AG09309 (cell line): ENCODE measurements at regions not wholly inside any gene's neighbourhood (a gene's known extent, or its start where the extent isn't known, plus 50 kb on each side); places are given as distances from the start of the nearest gene placed in this dataset.
"Not testable (repeated sequence)": the region's sequence is repeated elsewhere in the genome, so short reads cannot be mapped to it uniquely, and the experiment has no call there.

Experiments used
- DNase-seq: peaks from one replicate; pipeline ENCODE4 v3.0.0-alpha.2; 2010; ENCODE audit warnings: low read depth
- H3K4me3 ChIP-seq: 2 replicates; pipeline ENCODE4 v1.5.1; 2011; ENCODE audit warnings: mild to moderate bottlenecking, low read depth, low read length, moderate library complexity; ENCODE audit not compliant: control insufficient read depth
- TF ChIP-seq, protein P1 (sequence below): IDR thresholded peaks from 2 replicates; pipeline ENCODE4 v1.5.1; 2011; ENCODE audit warnings: mild to moderate bottlenecking, low read depth, low read length, inconsistent platforms; ENCODE audit not compliant: insufficient read depth, control insufficient read depth; ENCODE audit errors: missing control alignments

DNA sequence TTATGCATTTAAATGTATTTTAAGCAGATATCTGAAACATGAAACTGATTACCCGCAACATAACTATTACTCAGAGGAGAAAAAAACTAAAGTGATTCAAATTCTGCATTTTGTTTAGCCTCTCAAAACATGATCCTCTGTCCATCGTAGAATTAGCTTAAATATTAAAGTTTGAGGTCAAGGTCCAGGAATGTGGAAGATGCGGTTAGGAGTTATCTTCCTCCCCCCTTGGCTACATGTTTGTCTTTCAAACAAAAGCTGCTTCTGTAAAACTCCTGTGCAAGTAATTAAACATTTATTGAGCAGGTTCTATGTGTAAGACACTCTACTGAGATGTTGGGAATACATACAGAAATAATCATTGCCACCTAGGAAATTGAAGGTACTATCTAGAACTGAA is 175.0 kb upstream of the ISL1 start:
- TF ChIP-seq, protein P1, sequence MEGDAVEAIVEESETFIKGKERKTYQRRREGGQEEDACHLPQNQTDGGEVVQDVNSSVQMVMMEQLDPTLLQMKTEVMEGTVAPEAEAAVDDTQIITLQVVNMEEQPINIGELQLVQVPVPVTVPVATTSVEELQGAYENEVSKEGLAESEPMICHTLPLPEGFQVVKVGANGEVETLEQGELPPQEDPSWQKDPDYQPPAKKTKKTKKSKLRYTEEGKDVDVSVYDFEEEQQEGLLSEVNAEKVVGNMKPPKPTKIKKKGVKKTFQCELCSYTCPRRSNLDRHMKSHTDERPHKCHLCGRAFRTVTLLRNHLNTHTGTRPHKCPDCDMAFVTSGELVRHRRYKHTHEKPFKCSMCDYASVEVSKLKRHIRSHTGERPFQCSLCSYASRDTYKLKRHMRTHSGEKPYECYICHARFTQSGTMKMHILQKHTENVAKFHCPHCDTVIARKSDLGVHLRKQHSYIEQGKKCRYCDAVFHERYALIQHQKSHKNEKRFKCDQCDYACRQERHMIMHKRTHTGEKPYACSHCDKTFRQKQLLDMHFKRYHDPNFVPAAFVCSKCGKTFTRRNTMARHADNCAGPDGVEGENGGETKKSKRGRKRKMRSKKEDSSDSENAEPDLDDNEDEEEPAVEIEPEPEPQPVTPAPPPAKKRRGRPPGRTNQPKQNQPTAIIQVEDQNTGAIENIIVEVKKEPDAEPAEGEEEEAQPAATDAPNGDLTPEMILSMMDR = no peak
- DNase-seq = no peak
- H3K4me3 ChIP-seq = no peak overlapping the region

DNA sequence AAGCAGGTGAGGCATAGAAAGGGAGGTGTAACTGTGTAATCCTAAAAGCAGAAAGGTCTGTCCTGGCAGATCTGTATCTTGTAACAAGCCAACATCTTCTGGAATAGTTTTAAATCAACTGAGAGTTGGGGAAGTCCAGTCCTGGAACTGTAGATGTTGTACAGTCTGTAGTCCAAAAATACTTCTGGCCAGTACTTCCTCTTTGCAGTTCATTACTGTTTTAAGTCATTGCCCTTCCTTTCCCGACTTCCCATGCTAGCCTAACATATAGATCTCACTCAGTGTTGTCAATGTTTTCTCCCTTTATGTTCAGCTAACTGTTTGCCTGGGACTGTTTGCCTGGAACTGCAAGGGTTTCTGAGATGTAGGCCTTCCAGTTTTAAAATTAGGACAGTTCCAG is 168.5 kb upstream of the ISL1 start:
- no peak overlapping the region for H3K4me3 ChIP-seq
- DNase-seq = no peak
- TF ChIP-seq, protein P1 = no peak

DNA sequence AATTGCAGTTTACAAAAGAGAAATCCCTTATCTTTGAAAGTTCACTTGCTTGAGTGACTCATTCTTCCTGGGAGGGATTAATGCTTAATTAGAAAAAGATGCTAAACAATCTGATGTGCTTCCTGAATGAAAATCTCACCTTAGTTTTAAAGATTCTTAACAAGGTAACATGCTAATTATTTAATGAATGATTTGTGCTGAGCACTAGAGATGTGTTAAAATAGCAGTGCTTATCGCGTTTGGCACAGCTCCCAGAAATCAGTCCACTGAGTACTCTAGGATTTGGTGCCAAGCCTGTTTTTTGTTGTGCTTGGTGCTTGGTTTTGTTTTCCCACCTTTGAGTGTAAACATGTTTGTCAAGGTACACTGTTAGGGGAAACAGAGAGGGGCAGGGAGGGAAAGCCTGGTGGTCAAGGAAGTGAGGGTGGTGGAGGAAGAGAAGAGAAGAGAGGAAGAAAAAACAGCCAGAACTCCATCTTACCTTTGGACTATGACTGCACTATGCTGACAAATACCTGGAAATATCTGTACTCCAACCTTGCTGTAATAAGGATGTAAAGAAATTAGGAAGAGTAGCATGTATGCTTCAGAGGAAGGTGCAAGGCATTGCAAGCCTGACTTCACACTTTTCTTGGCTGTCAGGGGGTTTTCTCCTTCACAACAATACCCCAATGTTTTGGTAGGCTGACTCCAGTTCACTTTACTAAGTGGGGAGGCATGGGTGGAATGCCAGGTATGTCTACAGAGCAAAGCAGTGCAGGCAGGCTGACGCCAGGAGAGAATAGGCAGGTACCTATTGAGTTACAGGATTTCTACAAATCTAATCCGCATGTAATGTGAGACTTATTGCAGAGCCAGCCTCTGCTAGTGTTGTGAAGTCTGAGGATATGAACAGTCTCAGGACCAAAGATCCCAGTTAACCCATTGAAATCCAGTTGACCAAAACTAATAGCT is 157.2 kb upstream of the ISL1 start:
- no peak for DNase-seq
- TF ChIP-seq, protein P1 = no peak

DNA sequence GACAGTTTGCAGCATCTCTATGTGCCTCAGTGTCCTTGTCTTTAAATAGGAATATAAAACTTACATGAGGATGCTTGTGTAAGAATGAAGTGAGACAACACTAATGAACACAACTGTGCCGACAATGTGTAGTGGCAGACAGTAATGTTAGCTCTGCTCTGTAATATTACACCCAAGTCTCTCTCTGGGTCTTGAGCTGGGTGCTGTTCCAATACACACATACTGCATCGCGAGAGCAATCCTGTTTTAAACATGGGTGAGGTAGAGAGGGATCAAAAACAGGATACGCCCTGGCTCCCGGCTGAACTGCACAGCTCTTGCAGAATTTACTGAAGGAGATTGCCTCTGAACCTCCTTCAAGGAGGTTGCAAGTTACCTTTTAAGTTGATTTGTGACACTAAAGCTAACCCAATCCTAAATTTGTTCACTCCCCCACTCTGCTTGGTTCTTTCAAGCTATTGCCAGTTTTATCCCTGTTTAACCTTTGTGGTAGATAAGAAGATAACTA is 155.2 kb upstream of the ISL1 start:
- DNase-seq = no peak

More for the DNA sequence above, 157.2 kb upstream of the ISL1 start:
- no peak overlapping the region for H3K4me3 ChIP-seq

DNA sequence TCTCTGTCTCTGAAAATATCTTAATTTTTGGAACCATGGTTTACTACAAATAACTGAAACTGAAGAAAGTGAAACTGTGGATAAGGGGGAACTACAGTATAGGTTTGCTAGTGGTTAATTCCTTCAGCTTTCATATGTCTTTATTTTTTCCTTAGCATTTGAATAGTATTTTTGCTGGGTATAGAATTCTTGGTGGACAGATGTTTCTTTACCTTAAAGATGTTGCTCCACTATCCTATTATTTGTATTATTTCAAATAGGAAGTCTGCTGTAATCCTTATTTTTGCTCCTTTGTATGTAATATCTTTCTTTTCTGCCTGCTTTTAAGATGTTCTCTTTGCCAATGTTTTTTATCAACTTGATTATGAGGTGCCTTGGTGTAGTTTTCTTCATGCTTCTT is 152.9 kb upstream of the ISL1 start:
- no peak overlapping the region for H3K4me3 ChIP-seq
- no peak for DNase-seq
- TF ChIP-seq, protein P1 = no peak

More for the DNA sequence above, 155.2 kb upstream of the ISL1 start:
- TF ChIP-seq, protein P1 = no peak
- no peak overlapping the region for H3K4me3 ChIP-seq

DNA sequence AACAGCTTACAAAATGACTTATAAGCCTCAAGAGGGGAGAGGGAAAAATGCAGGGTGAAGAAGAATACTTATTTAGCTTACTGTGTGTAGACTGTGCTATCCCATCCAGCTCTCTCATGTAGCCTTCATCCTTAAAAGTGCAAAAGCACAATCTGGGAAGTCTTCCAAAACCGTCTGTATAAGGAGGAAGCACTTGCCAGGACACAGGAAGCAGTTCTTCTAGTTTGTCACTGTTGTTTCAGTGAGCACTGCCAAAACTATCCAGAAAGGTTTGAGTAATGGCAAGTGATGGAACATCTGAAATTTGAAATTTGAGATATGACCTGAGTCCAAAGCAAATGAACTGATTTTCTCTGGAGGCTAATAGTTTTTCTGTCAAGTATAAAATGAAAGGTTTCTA is 140.8 kb upstream of the ISL1 start:
- DNase-seq = no peak
- no peak overlapping the region for H3K4me3 ChIP-seq
- TF ChIP-seq, protein P1 = no peak

DNA sequence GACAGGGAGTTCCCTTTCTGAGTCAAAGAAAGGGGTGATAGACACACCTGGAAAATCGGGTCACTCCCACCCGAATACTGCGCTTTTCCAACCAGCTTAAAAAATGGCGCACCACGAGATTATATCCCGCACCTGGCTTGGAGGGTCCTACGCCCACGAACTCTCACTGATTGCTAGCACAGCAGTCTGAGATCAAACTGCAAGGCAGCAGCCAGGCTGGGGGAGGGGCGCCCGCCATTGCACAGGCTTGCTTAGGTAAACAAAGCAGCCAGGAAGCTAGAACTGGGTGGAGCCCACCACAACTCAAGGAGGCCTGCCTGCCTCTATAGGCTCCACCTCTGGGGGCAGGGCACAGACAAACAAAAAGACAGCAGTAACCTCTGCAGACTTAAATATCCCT is 132.3 kb upstream of the ISL1 start:
- H3K4me3 ChIP-seq, DNase-seq: not testable (repeated sequence)
